Neuronal stem cell (in vitro differentiated cells): ENCODE measurements at regions not wholly inside any gene's neighbourhood (a gene's known extent, or its start where the extent isn't known, plus 50 kb on each side); places are given as distances from the start of the nearest gene placed in this dataset.

Experiments used
- DNase-seq: peaks from one replicate; pipeline ENCODE4 v3.0.0-alpha.2; 2013; ENCODE audit warnings: low spot score
- H2AFZ ChIP-seq: one replicate; pipeline ENCODE4 v1.6.1; 2013; ENCODE audit warnings: mild to moderate bottlenecking, low read length, inconsistent platforms
- H2AK5ac ChIP-seq: 2 replicates; pipeline ENCODE4 v1.6.1; 2013; ENCODE audit warnings: low read depth, mild to moderate bottlenecking, inconsistent platforms, low read length, moderate library complexity, mixed read lengths
- H2BK120ac ChIP-seq: 2 replicates; pipeline ENCODE4 v1.6.1; 2013; ENCODE audit warnings: low read depth, mild to moderate bottlenecking, inconsistent platforms, low read length, moderate library complexity, mixed read lengths
- H2BK12ac ChIP-seq: one replicate; pipeline ENCODE4 v1.6.1; 2013; ENCODE audit warnings: low read length, inconsistent platforms
- H2BK15ac ChIP-seq: 2 replicates; pipeline ENCODE4 v1.6.1; 2013; ENCODE audit warnings: mild to moderate bottlenecking, low read length, inconsistent platforms, mixed read lengths
- H2BK5ac ChIP-seq: one replicate; pipeline ENCODE4 v1.6.1; 2013; ENCODE audit warnings: inconsistent platforms, mild to moderate bottlenecking, low read length, moderate library complexity
- H3K14ac ChIP-seq: one replicate; pipeline ENCODE4 v1.6.1; 2013; ENCODE audit warnings: low read length, inconsistent platforms
- H3K18ac ChIP-seq: 2 replicates; pipeline ENCODE4 v1.6.1; 2013; ENCODE audit warnings: low read length, inconsistent platforms
- H3K23ac ChIP-seq: 2 replicates; pipeline ENCODE4 v1.6.1; 2013; ENCODE audit warnings: low read depth, mild to moderate bottlenecking, mixed read lengths, low read length, inconsistent platforms; ENCODE audit not compliant: poor library complexity
- H3K27ac ChIP-seq: replicated peaks from 3 replicates; pipeline ENCODE4 v1.5.1; 2013; ENCODE audit warnings: low read length, inconsistent platforms
- H3K27me3 ChIP-seq, 3 experiments: 2 replicates each; pipeline ENCODE4 v1.6.1; 2013; ENCODE audit warnings: low read length in 3 of 3, mild to moderate bottlenecking in 2 of 3, inconsistent platforms in 1 of 3, low read depth in 1 of 3, mixed read lengths in 1 of 3, moderate library complexity in 1 of 3; ENCODE audit not compliant: control insufficient read depth in 3 of 3, insufficient read depth in 3 of 3
- H3K36me3 ChIP-seq, 2 donors: replicated peaks in 1 of 2; 2 replicates each; pipeline ENCODE4 v1.6.1; 2013; ENCODE audit warnings: low read length in 2 of 2; ENCODE audit not compliant: control insufficient read depth in 2 of 2, insufficient read depth in 2 of 2
- H3K4ac ChIP-seq: 2 replicates; pipeline ENCODE4 v1.6.1; 2013; ENCODE audit warnings: inconsistent platforms, mild to moderate bottlenecking, low read length, moderate library complexity
- H3K4me1 ChIP-seq, 2 donors: 1 replicate in 1 of 2; 2 replicates in 1 of 2; pipeline ENCODE4 v1.6.1; 2013; ENCODE audit warnings: low read length in 2 of 2, low read depth in 1 of 2; ENCODE audit not compliant: control insufficient read depth in 2 of 2, insufficient read depth in 1 of 2
- H3K4me2 ChIP-seq: one replicate; pipeline ENCODE4 v1.6.1; 2013; ENCODE audit warnings: mild to moderate bottlenecking, low read length, inconsistent platforms; ENCODE audit not compliant: insufficient read depth, poor library complexity, severe bottlenecking
- H3K4me3 ChIP-seq, 2 donors: 2 replicates each; pipeline ENCODE4 v1.5.1; 2013; ENCODE audit warnings: low read length in 2 of 2, mild to moderate bottlenecking in 2 of 2, inconsistent platforms in 1 of 2, moderate library complexity in 1 of 2
- H3K79me1 ChIP-seq: one replicate; pipeline ENCODE4 v1.6.1; 2013; ENCODE audit warnings: low read depth, mild to moderate bottlenecking, inconsistent platforms, low read length, moderate library complexity
- H3K9ac ChIP-seq: one replicate; pipeline ENCODE4 v1.6.1; 2013; ENCODE audit warnings: mild to moderate bottlenecking, low read depth, low read length, inconsistent platforms; ENCODE audit not compliant: poor library complexity
- H3K9me3 ChIP-seq, 2 donors: replicated peaks in 1 of 2; 2 replicates each; pipeline versions ENCODE3 to v1.6.1; 2013; ENCODE audit warnings: low read length in 2 of 2, mild to moderate bottlenecking in 2 of 2, inconsistent platforms in 1 of 2, low read depth in 1 of 2, mixed read lengths in 1 of 2, moderate library complexity in 1 of 2; ENCODE audit not compliant: control insufficient read depth in 2 of 2, insufficient read depth in 1 of 2
- H4K8ac ChIP-seq: one replicate; pipeline ENCODE4 v1.6.1; 2013; ENCODE audit warnings: low read depth, mild to moderate bottlenecking, inconsistent platforms, low read length, moderate library complexity
- H4K91ac ChIP-seq: one replicate; pipeline ENCODE4 v1.6.1; 2013; ENCODE audit warnings: low read length, low read depth, mild to moderate bottlenecking, inconsistent platforms; ENCODE audit not compliant: poor library complexity
- WGBS, 2 donors: extraction: QIAGEN DNeasy Blood & Tissue Kit; methylation state at CpG; one replicate each; pipeline ENCODE4 v1.1.7; 2013; ENCODE audit warnings: missing lambda C conversion rate in 2 of 2, mixed read lengths in 1 of 2; ENCODE audit not compliant: insufficient read length in 2 of 2, insufficient replicate concordance in 1 of 2; ENCODE audit errors: extremely low coverage in 2 of 2; 5-methylcytosine and 5-hydroxymethylcytosine counted together

DNA sequence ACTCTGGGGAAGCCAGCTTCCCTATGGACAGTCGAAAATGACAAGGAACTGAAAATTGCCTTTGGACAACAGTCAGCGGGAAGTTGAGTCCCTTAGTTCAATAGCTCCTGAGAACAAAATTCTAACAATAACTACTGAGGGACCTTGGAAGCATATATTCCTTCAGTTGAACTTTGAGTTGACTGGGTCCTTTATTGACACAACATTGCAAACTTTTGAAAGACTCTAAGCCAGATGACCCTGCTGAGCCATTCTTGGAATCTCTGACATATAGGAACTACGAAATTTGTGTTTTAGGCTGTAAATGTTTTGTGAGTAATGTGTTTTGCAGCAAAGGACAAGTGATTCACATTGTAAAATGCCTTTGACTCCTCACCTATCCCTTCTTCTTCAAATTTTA, 548.8 kb upstream of the LCORL start:
- no peaks in the 10 kb centered on the region for H3K27me3 ChIP-seq
- no peaks in the 10 kb centered on the region for H3K9me3 ChIP-seq
- no peaks in the 10 kb centered on the region for H3K4me1 ChIP-seq
- H3K27ac ChIP-seq = no peak overlapping the region
- H3K4ac ChIP-seq = no peak overlapping the region
- WGBS, 2 donors = no CpG with 5 or more reads among the region's 3 CpGs
- no peak overlapping the region for H2AFZ ChIP-seq
- no peak overlapping the region for H2AK5ac ChIP-seq
- no peak overlapping the region for H3K14ac ChIP-seq
- no peaks in the 10 kb centered on the region for H3K36me3 ChIP-seq
- no peak overlapping the region for H3K23ac ChIP-seq
- no peak overlapping the region for H2BK5ac ChIP-seq
- no peak overlapping the region for H3K18ac ChIP-seq
- no peak overlapping the region for H3K9ac ChIP-seq
- H3K4me2 ChIP-seq = no peak overlapping the region
- no peak overlapping the region for H2BK120ac ChIP-seq
- H4K8ac ChIP-seq = no peak overlapping the region
- no peak overlapping the region for H2BK12ac ChIP-seq
- no peaks in the 10 kb centered on the region for H3K79me1 ChIP-seq
- H2BK15ac ChIP-seq = no peak overlapping the region
- no peak for DNase-seq
- no peak overlapping the region for H4K91ac ChIP-seq
- H3K4me3 ChIP-seq = no peak overlapping the region

DNA sequence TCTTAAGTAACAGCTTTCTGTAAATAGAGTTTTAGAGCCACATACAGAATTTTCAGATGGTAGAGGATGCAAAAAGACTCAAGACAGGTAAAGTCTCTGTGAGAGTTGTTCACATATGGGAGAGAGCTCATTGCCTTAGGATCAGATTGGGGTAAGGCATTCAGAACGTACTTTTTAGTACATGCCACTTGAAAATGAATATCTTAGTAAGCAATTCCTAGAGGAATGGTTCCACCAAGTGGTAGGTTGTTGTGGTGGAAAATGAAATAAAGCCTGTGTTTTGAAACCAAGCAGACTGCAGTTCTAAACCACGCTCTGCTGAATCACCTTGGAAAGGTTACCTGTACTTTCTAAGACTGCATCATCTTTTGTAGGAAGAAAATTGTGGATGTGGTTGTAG, 547.0 kb upstream of the LCORL start:
- Histone ChIP-seq H2AK5ac (no peak overlapping the region), H3K9me3 (no peaks in the 10 kb centered on the region), H4K8ac (no peak overlapping the region), H4K91ac (no peak overlapping the region), H3K4me3 (no peak overlapping the region), H3K18ac (no peak overlapping the region), H3K27me3 (no peaks in the 10 kb centered on the region), H3K23ac (no peak overlapping the region), H3K4me1 (no peaks in the 10 kb centered on the region), H2BK15ac (no peak overlapping the region), H3K27ac (no peak overlapping the region), H3K79me1 (no peaks in the 10 kb centered on the region), H3K36me3 (no peaks in the 10 kb centered on the region), H2AFZ (no peak overlapping the region), H3K9ac (no peak overlapping the region), H2BK120ac (no peak overlapping the region), H3K14ac (no peak overlapping the region), H3K4ac (no peak overlapping the region), H2BK5ac (no peak overlapping the region), H2BK12ac (no peak overlapping the region), H3K4me2 (no peak overlapping the region)
- WGBS, 2 donors = no CpG with 5 or more reads among the region's 2 CpGs
- no peak for DNase-seq

DNA sequence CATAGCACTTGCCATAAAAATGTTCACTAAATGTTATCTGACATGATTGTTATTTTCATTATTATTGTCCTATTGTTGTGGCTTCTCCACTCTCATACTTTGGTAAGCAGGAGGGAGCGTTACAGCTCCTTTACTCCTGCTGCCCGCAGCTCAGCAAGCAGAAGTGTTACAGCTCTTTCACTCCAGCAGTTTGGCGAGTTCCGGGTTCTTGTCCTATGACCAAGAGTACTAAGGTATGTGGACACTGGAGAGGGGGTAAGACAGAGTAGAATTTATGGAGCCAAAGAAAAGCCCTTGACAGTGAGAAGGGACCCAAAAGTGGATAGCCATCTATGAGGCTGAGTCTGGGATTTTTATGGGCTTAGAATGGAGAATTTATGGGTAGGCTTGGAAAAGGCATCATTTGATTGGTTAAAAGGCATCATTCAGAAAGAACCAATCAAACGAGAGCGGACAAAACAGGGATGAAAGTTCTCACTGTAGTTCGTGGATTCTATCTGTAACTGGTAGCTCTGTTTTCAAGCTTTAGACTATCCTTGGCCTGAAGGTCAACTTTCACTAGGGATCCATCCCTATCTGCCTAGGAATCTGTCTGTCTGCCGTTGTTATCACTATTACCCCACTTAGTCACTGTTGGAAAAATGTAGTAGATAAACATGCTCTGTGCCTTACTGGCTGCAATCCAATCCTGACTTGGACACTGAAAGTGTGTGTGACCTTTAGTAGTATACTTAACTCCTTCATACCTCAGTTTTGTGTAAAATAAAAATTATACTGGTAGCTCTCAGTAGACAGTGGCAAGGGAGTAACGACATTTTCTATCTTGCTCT, 545.6 kb upstream of the LCORL start:
- Histone ChIP-seq H2BK5ac (no peak overlapping the region), H2BK12ac (no peak overlapping the region), H3K18ac (no peak overlapping the region), H2AK5ac (no peak overlapping the region), H3K14ac (no peak overlapping the region), H3K4me1 (no peaks in the 10 kb centered on the region), H2BK120ac (no peak overlapping the region), H3K27ac (no peak overlapping the region), H4K8ac (no peak overlapping the region), H3K79me1 (no peaks in the 10 kb centered on the region), H3K36me3 (no peaks in the 10 kb centered on the region), H3K27me3 (no peaks in the 10 kb centered on the region), H3K9ac (no peak overlapping the region), H2BK15ac (no peak overlapping the region), H4K91ac (no peak overlapping the region), H3K23ac (no peak overlapping the region), H3K9me3 (no peaks in the 10 kb centered on the region), H3K4me2 (no peak overlapping the region), H3K4me3 (no peak overlapping the region), H3K4ac (no peak overlapping the region), H2AFZ (no peak overlapping the region)
- no peak for DNase-seq
- WGBS, 2 donors = no CpG with 5 or more reads among the region's 9 CpGs

DNA sequence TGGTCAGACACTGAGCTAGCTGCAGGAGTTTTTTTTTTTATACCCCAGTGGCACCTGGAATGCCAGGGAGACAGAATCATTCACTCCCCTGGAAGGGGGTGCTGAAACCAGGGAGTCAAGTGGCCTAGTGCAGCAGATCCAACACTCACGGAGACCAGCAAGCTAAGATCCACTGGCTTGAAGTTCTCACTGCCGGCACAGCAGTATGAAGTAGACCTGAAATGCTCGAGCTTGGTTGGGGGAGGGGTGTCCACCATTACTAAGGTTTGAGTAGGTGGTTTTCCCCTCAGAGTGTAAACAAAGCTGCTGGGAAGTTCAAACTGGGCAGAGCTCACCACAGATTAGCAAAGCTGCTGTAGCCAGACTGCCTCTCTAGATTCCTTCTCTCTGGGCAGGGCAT, 537.9 kb upstream of the LCORL start:
- Histone ChIP-seq H3K23ac (no peak overlapping the region), H2BK15ac (no peak overlapping the region), H3K36me3 (no peaks in the 10 kb centered on the region), H2BK5ac (no peak overlapping the region), H3K27ac (no peak overlapping the region), H4K91ac (no peak overlapping the region), H3K4me3 (no peak overlapping the region), H4K8ac (no peak overlapping the region), H3K9ac (no peak overlapping the region), H3K4ac (no peak overlapping the region), H3K4me2 (no peak overlapping the region), H3K18ac (no peak overlapping the region), H3K27me3 (no peaks in the 10 kb centered on the region), H3K14ac (no peak overlapping the region), H3K9me3 (peaks cover 0 to 2% of the 10 kb centered on the region in 2 donors), H2AFZ (no peak overlapping the region), H2AK5ac (no peak overlapping the region), H2BK120ac (no peak overlapping the region), H2BK12ac (no peak overlapping the region), H3K79me1 (no peaks in the 10 kb centered on the region), H3K4me1 (peaks cover 0 to 9% of the 10 kb centered on the region in 2 donors)
- no peak for DNase-seq
- WGBS, 2 donors = no CpG with 5 or more reads among the region's 3 CpGs
